ENCODE measurements at regions not wholly inside any gene's neighbourhood (a gene's known extent, or its start where the extent isn't known, plus 50 kb on each side); places are given as distances from the start of the nearest gene placed in this dataset.

- H3K27me3 ChIP-seq (ENCODE audit: control insufficient read depth, insufficient read depth, low read length) = no peaks in the 10 kb centered on the region
- H3K4me3 ChIP-seq (ENCODE audit: insufficient read depth, low read depth, low read length) = no peak overlapping the region
- no peak for DNase-seq
- no peaks in the 10 kb centered on the region for H3K36me3 ChIP-seq (replicated peaks; ENCODE audit: control insufficient read depth, insufficient read depth, low read length)
Measured at GRCh38 chr5:165620394-165620793, 2115.0 kb downstream of the MAT2B start.

GRCh38 chr5:165622864-165623536 is 2117.6 kb downstream of the MAT2B start:
- DNase-seq = no peak
- no peaks in the 10 kb centered on the region for H3K36me3 ChIP-seq (replicated peaks; ENCODE audit: control insufficient read depth, insufficient read depth, low read length)
- no peak overlapping the region for H3K4me3 ChIP-seq (ENCODE audit: insufficient read depth, low read depth, low read length)
- H3K27me3 ChIP-seq (ENCODE audit: control insufficient read depth, insufficient read depth, low read length) = no peaks in the 10 kb centered on the region

- no peak for DNase-seq
- no peak overlapping the region for H3K4me3 ChIP-seq (ENCODE audit: insufficient read depth, low read depth, low read length)
- no peaks in the 10 kb centered on the region for H3K36me3 ChIP-seq (replicated peaks; ENCODE audit: control insufficient read depth, insufficient read depth, low read length)
- H3K27me3 ChIP-seq (ENCODE audit: control insufficient read depth, insufficient read depth, low read length) = no peaks in the 10 kb centered on the region
Measured at GRCh38 chr5:165624166-165624946, 2118.9 kb downstream of the MAT2B start.

GRCh38 chr5:165626161-165626560 is 2120.7 kb downstream of the MAT2B start:
- no peak overlapping the region for H3K4me3 ChIP-seq (ENCODE audit: insufficient read depth, low read depth, low read length)
- no peak for DNase-seq
- H3K36me3 ChIP-seq (replicated peaks; ENCODE audit: control insufficient read depth, insufficient read depth, low read length) = no peaks in the 10 kb centered on the region
- no peaks in the 10 kb centered on the region for H3K27me3 ChIP-seq (ENCODE audit: control insufficient read depth, insufficient read depth, low read length)

GRCh38 chr5:165627548-165628170 is 2122.2 kb downstream of the MAT2B start:
- no peaks in the 10 kb centered on the region for H3K27me3 ChIP-seq (ENCODE audit: control insufficient read depth, insufficient read depth, low read length)
- DNase-seq = no peak
- H3K4me3 ChIP-seq (ENCODE audit: insufficient read depth, low read depth, low read length) = no peak overlapping the region
- no peaks in the 10 kb centered on the region for H3K36me3 ChIP-seq (replicated peaks; ENCODE audit: control insufficient read depth, insufficient read depth, low read length)

- peak; percentile 65 for DNase-seq
- H3K4me3 ChIP-seq (ENCODE audit: insufficient read depth, low read depth, low read length) = no peak overlapping the region
- H3K27me3 ChIP-seq (ENCODE audit: control insufficient read depth, insufficient read depth, low read length) = no peaks in the 10 kb centered on the region
- H3K36me3 ChIP-seq (replicated peaks; ENCODE audit: control insufficient read depth, insufficient read depth, low read length) = no peaks in the 10 kb centered on the region
Measured at GRCh38 chr5:165630261-165630778, 2124.9 kb downstream of the MAT2B start.

- no peak for DNase-seq
- no peaks in the 10 kb centered on the region for H3K27me3 ChIP-seq (ENCODE audit: control insufficient read depth, insufficient read depth, low read length)
- no peaks in the 10 kb centered on the region for H3K36me3 ChIP-seq (replicated peaks; ENCODE audit: control insufficient read depth, insufficient read depth, low read length)
- H3K4me3 ChIP-seq (ENCODE audit: insufficient read depth, low read depth, low read length) = no peak overlapping the region
Measured at GRCh38 chr5:165631235-165631634, 2125.8 kb downstream of the MAT2B start.

GRCh38 chr5:165642366-165642765 is 2136.9 kb downstream of the MAT2B start:
- DNase-seq = no peak
- Histone ChIP-seq H3K27me3 (ENCODE audit: control insufficient read depth, insufficient read depth, low read length) (no peaks in the 10 kb centered on the region), H3K4me3 (ENCODE audit: insufficient read depth, low read depth, low read length) (no peak overlapping the region), H3K36me3 (replicated peaks; ENCODE audit: control insufficient read depth, insufficient read depth, low read length) (no peaks in the 10 kb centered on the region)

- Histone ChIP-seq H3K36me3 (replicated peaks; ENCODE audit: control insufficient read depth, insufficient read depth, low read length) (no peaks in the 10 kb centered on the region), H3K4me3 (ENCODE audit: insufficient read depth, low read depth, low read length) (no peak overlapping the region), H3K27me3 (ENCODE audit: control insufficient read depth, insufficient read depth, low read length) (no peaks in the 10 kb centered on the region)
- no peak for DNase-seq
Measured at GRCh38 chr5:165665735-165666400, 2160.4 kb downstream of the MAT2B start.

GRCh38 chr5:165673499-165673898 is 2168.1 kb downstream of the MAT2B start:
- Histone ChIP-seq H3K4me3 (ENCODE audit: insufficient read depth, low read depth, low read length) (no peak overlapping the region), H3K36me3 (replicated peaks; ENCODE audit: control insufficient read depth, insufficient read depth, low read length) (no peaks in the 10 kb centered on the region), H3K27me3 (ENCODE audit: control insufficient read depth, insufficient read depth, low read length) (no peaks in the 10 kb centered on the region)
- no peak for DNase-seq

- Histone ChIP-seq H3K27me3 (ENCODE audit: control insufficient read depth, insufficient read depth, low read length) (no peaks in the 10 kb centered on the region), H3K4me3 (ENCODE audit: insufficient read depth, low read depth, low read length) (no peak overlapping the region)
- no peak for DNase-seq
Measured at GRCh38 chr5:165695796-165696195, 2190.4 kb downstream of the MAT2B start.

GRCh38 chr5:165705960-165706359 is 2200.5 kb downstream of the MAT2B start:
- Histone ChIP-seq H3K36me3 (replicated peaks; ENCODE audit: control insufficient read depth, insufficient read depth, low read length) (no peaks in the 10 kb centered on the region), H3K27me3 (ENCODE audit: control insufficient read depth, insufficient read depth, low read length) (no peaks in the 10 kb centered on the region), H3K4me3 (ENCODE audit: insufficient read depth, low read depth, low read length) (no peak overlapping the region)
- no peak for DNase-seq

More at GRCh38 chr5:165695796-165696195, 2190.4 kb downstream of the MAT2B start:
- no peaks in the 10 kb centered on the region for H3K36me3 ChIP-seq (replicated peaks; ENCODE audit: control insufficient read depth, insufficient read depth, low read length)

GRCh38 chr5:165712011-165712410 is 2206.6 kb downstream of the MAT2B start:
- Histone ChIP-seq H3K36me3 (replicated peaks; ENCODE audit: control insufficient read depth, insufficient read depth, low read length) (no peaks in the 10 kb centered on the region), H3K27me3 (ENCODE audit: control insufficient read depth, insufficient read depth, low read length) (no peaks in the 10 kb centered on the region), H3K4me3 (ENCODE audit: insufficient read depth, low read depth, low read length) (no peak overlapping the region)
- DNase-seq = no peak

- no peak overlapping the region for H3K4me3 ChIP-seq (ENCODE audit: insufficient read depth, low read depth, low read length)
- DNase-seq = no peak
- H3K27me3 ChIP-seq (ENCODE audit: control insufficient read depth, insufficient read depth, low read length) = no peaks in the 10 kb centered on the region
- H3K36me3 ChIP-seq (replicated peaks; ENCODE audit: control insufficient read depth, insufficient read depth, low read length) = no peaks in the 10 kb centered on the region
Measured at GRCh38 chr5:165714598-165714997, 2209.2 kb downstream of the MAT2B start.
